Natural killer cell (primary cell): ENCODE measurements at regions not wholly inside any gene's neighbourhood (a gene's known extent, or its start where the extent isn't known, plus 50 kb on each side); places are given as distances from the start of the nearest gene placed in this dataset.
"Not testable (repeated sequence)": the region's sequence is repeated elsewhere in the genome, so short reads cannot be mapped to it uniquely, and the experiment has no call there.

Source experiments
- ATAC-seq, 3 donors: fragments of 150-1000 bp in 2 of 3; fragments of 200-7000 bp in 1 of 3; cut with Tn5 transposase; 1 replicate in 1 of 3; 2 replicates in 2 of 3; pipeline ENCODE4 v1.10.0; 2021; ENCODE audit warnings: mild to moderate bottlenecking in 2 of 3, moderate library complexity in 2 of 3
- DNase-seq, 2 donors: peaks; one replicate each; pipeline versions ENCODE4 v3.0.0 to v3.0.0-alpha.2; 2013 to 2021; ENCODE audit warnings: mixed read lengths in 1 of 2
- H3K27ac ChIP-seq: one replicate; pipeline ENCODE4 v1.5.1; 2013; ENCODE audit warnings: mild to moderate bottlenecking, low read length
- H3K27me3 ChIP-seq: one replicate; pipeline ENCODE4 v1.6.1; 2013; ENCODE audit warnings: low read length; ENCODE audit not compliant: control insufficient read depth, insufficient read depth
- H3K36me3 ChIP-seq: one replicate; pipeline ENCODE4 v1.6.1; 2013; ENCODE audit warnings: low read length; ENCODE audit not compliant: control insufficient read depth, insufficient read depth
- H3K4me1 ChIP-seq: one replicate; pipeline ENCODE4 v1.6.1; 2013; ENCODE audit warnings: low read length; ENCODE audit not compliant: control insufficient read depth, insufficient read depth
- H3K4me3 ChIP-seq: one replicate; pipeline ENCODE4 v1.5.1; 2013; ENCODE audit warnings: low read length
- H3K9me3 ChIP-seq: one replicate; pipeline ENCODE4 v1.6.1; 2013; ENCODE audit warnings: low read length; ENCODE audit not compliant: control insufficient read depth, insufficient read depth
- H3K27ac Mint-ChIP-seq, 2 donors: one replicate each; pipeline ENCODE4 v1.8.0; 2022; ENCODE audit warnings: mild to moderate bottlenecking in 2 of 2, mixed read lengths in 2 of 2, moderate library complexity in 1 of 2
- H3K27me3 Mint-ChIP-seq, 2 donors: one replicate each; pipeline ENCODE4 v1.8.0; 2022; ENCODE audit warnings: low read depth in 2 of 2, mixed read lengths in 2 of 2
- H3K36me3 Mint-ChIP-seq: one replicate; pipeline ENCODE4 v1.8.0; 2022; ENCODE audit warnings: mixed read lengths
- H3K4me1 Mint-ChIP-seq, 2 donors: one replicate each; pipeline ENCODE4 v1.8.0; 2022; ENCODE audit warnings: mixed read lengths in 2 of 2
- H3K4me3 Mint-ChIP-seq: one replicate; pipeline ENCODE4 v1.8.0; 2022; ENCODE audit warnings: mild to moderate bottlenecking, moderate library complexity, mixed read lengths
- H3K9me3 Mint-ChIP-seq, 2 donors: one replicate each; pipeline ENCODE4 v1.8.0; 2022; ENCODE audit warnings: mixed read lengths in 2 of 2
- WGBS: methylation state at CpG from one replicate; pipeline ENCODE4 v1.1.7; 2013; ENCODE audit warnings: missing lambda C conversion rate; ENCODE audit not compliant: insufficient coverage; 5-methylcytosine and 5-hydroxymethylcytosine counted together
- intact Hi-C: fragments of 100-400 bp; cut with micrococcal nuclease; formaldehyde crosslinking; loops from one replicate; pipeline ENCODE4 v1.14.2; 2022

GRCh38 chr1:146309427-146309826 is 80.6 kb upstream of the NOTCH2NLA start:
- H3K27ac ChIP-seq, H3K27me3 Mint-ChIP-seq, H3K4me3 Mint-ChIP-seq, H3K27ac Mint-ChIP-seq, H3K4me3 ChIP-seq, H3K4me1 Mint-ChIP-seq, H3K4me1 ChIP-seq, H3K9me3 ChIP-seq, intact Hi-C loops, H3K36me3 Mint-ChIP-seq, ATAC-seq, H3K27me3 ChIP-seq, H3K9me3 Mint-ChIP-seq, H3K36me3 ChIP-seq, DNase-seq: not testable (repeated sequence)
- no CpG with 5 or more reads among the region's 1 CpG for WGBS

GRCh38 chr1:146308892-146309291 is 80.1 kb upstream of the NOTCH2NLA start:
- H3K36me3 Mint-ChIP-seq, H3K27me3 Mint-ChIP-seq, H3K36me3 ChIP-seq, ATAC-seq, H3K4me1 Mint-ChIP-seq, H3K4me3 ChIP-seq, H3K4me3 Mint-ChIP-seq, DNase-seq, H3K27me3 ChIP-seq, H3K9me3 ChIP-seq, H3K27ac Mint-ChIP-seq, H3K9me3 Mint-ChIP-seq, H3K27ac ChIP-seq, intact Hi-C loops, H3K4me1 ChIP-seq: not testable (repeated sequence)
- WGBS, result no CpG with 5 or more reads among the region's 1 CpG

GRCh38 chr1:146308152-146308551 is 79.3 kb upstream of the NOTCH2NLA start:
- H3K4me1 ChIP-seq, H3K27ac ChIP-seq, H3K9me3 ChIP-seq, DNase-seq, H3K36me3 ChIP-seq, intact Hi-C loops, H3K27ac Mint-ChIP-seq, H3K27me3 Mint-ChIP-seq, H3K27me3 ChIP-seq, H3K4me1 Mint-ChIP-seq, H3K4me3 ChIP-seq, H3K36me3 Mint-ChIP-seq, H3K9me3 Mint-ChIP-seq, H3K4me3 Mint-ChIP-seq: not testable (repeated sequence)
- WGBS, result 58% methylated on average over 3 of the region's 5 CpGs
- ATAC-seq, result peak in 2 of 3 donors; percentile 44 to 76

GRCh38 chr1:146307632-146308031 is 78.8 kb upstream of the NOTCH2NLA start:
- H3K9me3 ChIP-seq, H3K9me3 Mint-ChIP-seq, H3K4me3 Mint-ChIP-seq, H3K27ac ChIP-seq, H3K27ac Mint-ChIP-seq, DNase-seq, H3K4me3 ChIP-seq, H3K36me3 ChIP-seq, H3K27me3 ChIP-seq, H3K4me1 ChIP-seq, H3K36me3 Mint-ChIP-seq, H3K4me1 Mint-ChIP-seq, intact Hi-C loops, H3K27me3 Mint-ChIP-seq: not testable (repeated sequence)
- no CpG with 5 or more reads among the region's 5 CpGs for WGBS
- ATAC-seq, result peak; percentile 85 to 98 (median 94)

- H3K27ac ChIP-seq, H3K36me3 Mint-ChIP-seq, H3K27me3 Mint-ChIP-seq, H3K36me3 ChIP-seq, H3K4me1 Mint-ChIP-seq, H3K27me3 ChIP-seq, H3K27ac Mint-ChIP-seq, H3K4me3 ChIP-seq, DNase-seq, H3K4me1 ChIP-seq, H3K4me3 Mint-ChIP-seq, intact Hi-C loops, H3K9me3 ChIP-seq, H3K9me3 Mint-ChIP-seq: not testable (repeated sequence)
- ATAC-seq, result peak in 1 of 3 donors; percentile 28
These were observed 77.8 kb upstream of the NOTCH2NLA start for GRCh38 chr1:146306651-146307050.

GRCh38 chr1:146305442-146305841 is 76.6 kb upstream of the NOTCH2NLA start:
- H3K4me3 Mint-ChIP-seq, H3K36me3 ChIP-seq, intact Hi-C loops, DNase-seq, H3K4me3 ChIP-seq, H3K9me3 Mint-ChIP-seq, H3K27ac ChIP-seq, H3K9me3 ChIP-seq, H3K4me1 ChIP-seq, H3K27me3 Mint-ChIP-seq, H3K27me3 ChIP-seq, H3K4me1 Mint-ChIP-seq, H3K27ac Mint-ChIP-seq, H3K36me3 Mint-ChIP-seq, ATAC-seq: not testable (repeated sequence)
- no CpG with 5 or more reads among the region's 2 CpGs for WGBS

- ATAC-seq, result peak; percentile 91 to 97 (median 91)
- H3K4me3 ChIP-seq, H3K36me3 ChIP-seq, DNase-seq, H3K27ac Mint-ChIP-seq, H3K4me1 Mint-ChIP-seq, H3K4me3 Mint-ChIP-seq, H3K36me3 Mint-ChIP-seq, H3K4me1 ChIP-seq, H3K27ac ChIP-seq, H3K9me3 Mint-ChIP-seq, H3K9me3 ChIP-seq, H3K27me3 ChIP-seq, intact Hi-C loops, H3K27me3 Mint-ChIP-seq: not testable (repeated sequence)
- no CpG with 5 or more reads among the region's 5 CpGs for WGBS
These were observed 69.7 kb upstream of the NOTCH2NLA start for GRCh38 chr1:146298575-146298897.

GRCh38 chr1:146297781-146298574 is 69.2 kb upstream of the NOTCH2NLA start:
- not testable (repeated sequence) for H3K9me3 Mint-ChIP-seq
- ATAC-seq, result peak; percentile 70 to 81 (median 74)
- WGBS, result no CpG with 5 or more reads among the region's 68 CpGs

More at GRCh38 chr1:146297781-146298574, 69.2 kb upstream of the NOTCH2NLA start:
- intact Hi-C loops, H3K36me3 Mint-ChIP-seq, H3K36me3 ChIP-seq, H3K27me3 Mint-ChIP-seq, H3K4me1 ChIP-seq, H3K4me3 Mint-ChIP-seq, H3K27ac Mint-ChIP-seq, H3K27ac ChIP-seq, H3K27me3 ChIP-seq, DNase-seq, H3K9me3 ChIP-seq, H3K4me1 Mint-ChIP-seq, H3K4me3 ChIP-seq: not testable (repeated sequence)
